Astrocyte of the cerebellum (primary cell): ENCODE measurements at regions not wholly inside any gene's neighbourhood (a gene's known extent, or its start where the extent isn't known, plus 50 kb on each side); places are given as distances from the start of the nearest gene placed in this dataset.

Source experiments
- DNase-seq: peaks from one replicate; pipeline ENCODE4 v3.0.0-alpha.2; 2011; ENCODE audit warnings: low read depth
- H3K4me3 ChIP-seq: 2 replicates; pipeline ENCODE4 v1.5.1; 2011; ENCODE audit warnings: mild to moderate bottlenecking, low read depth, low read length, moderate library complexity
- CTCF ChIP-seq: IDR thresholded peaks from 2 replicates; pipeline ENCODE4 v1.5.1; 2012; ENCODE audit warnings: low read length, low read depth, moderate library complexity, mild to moderate bottlenecking; ENCODE audit errors: missing control alignments
- in situ Hi-C: cut with HindIII; loops from 2 replicates; pipeline ENCODE4 v1.10.0; 2017; ENCODE audit warnings: low sequenced_read_pairs

GRCh38 chr3:27565201-27565852 lies 81.1 kb upstream of the SLC4A7 start:
- DNase-seq: peak; percentile 24
- no peak overlapping the region for H3K4me3 ChIP-seq
- TF ChIP-seq CTCF: no peak
- in situ Hi-C loops: no loop called here

GRCh38 chr3:27561576-27561975 lies 77.4 kb upstream of the SLC4A7 start:
- in situ Hi-C loops: no loop called here
- no peak for DNase-seq
- TF ChIP-seq CTCF: no peak
- H3K4me3 ChIP-seq: no peak overlapping the region

GRCh38 chr3:27560484-27561056 lies 76.4 kb upstream of the SLC4A7 start:
- TF ChIP-seq CTCF: no peak
- DNase-seq: no peak
- no peak overlapping the region for H3K4me3 ChIP-seq
- in situ Hi-C loops: no loop called here

GRCh38 chr3:27559835-27560234 lies 75.7 kb upstream of the SLC4A7 start:
- DNase-seq: no peak
- in situ Hi-C loops: no loop called here
- no peak for TF ChIP-seq CTCF
- H3K4me3 ChIP-seq: no peak overlapping the region

GRCh38 chr3:27559381-27559780 lies 75.2 kb upstream of the SLC4A7 start:
- no peak for TF ChIP-seq CTCF
- in situ Hi-C loops: no loop called here
- H3K4me3 ChIP-seq: no peak overlapping the region
- no peak for DNase-seq

- DNase-seq: no peak
- in situ Hi-C loops: no loop called here
- no peak for TF ChIP-seq CTCF
Measured at GRCh38 chr3:27557411-27557810, 73.2 kb upstream of the SLC4A7 start.

More at GRCh38 chr3:27557411-27557810, 73.2 kb upstream of the SLC4A7 start:
- no peak overlapping the region for H3K4me3 ChIP-seq
